ENCODE measurements at regions not wholly inside any gene's neighbourhood (a gene's known extent, or its start where the extent isn't known, plus 50 kb on each side); places are given as distances from the start of the nearest gene placed in this dataset.

GRCh38 chr6:170039156-170040114 lies 251.4 kb downstream of the DLL1 start:
- Histone ChIP-seq H3K79me2 (ENCODE audit: control insufficient read depth, low read length) (no peaks in the 10 kb centered on the region), H3K36me3 (ENCODE audit: control insufficient read depth, low read length) (no peaks in the 10 kb centered on the region), H3K27ac (ENCODE audit: low read depth, low read length) (no peak overlapping the region), H3K9me2 (replicated peaks; ENCODE audit: control insufficient read depth, low read length) (no peaks in the 10 kb centered on the region), H3K9me3 (ENCODE audit: control insufficient read depth, insufficient read depth, low read length) (peaks cover under 1% of the 10 kb centered on the region; the same call in 1 of the 2 replicates), H3K4me2 (ENCODE audit: low read length) (no peak overlapping the region), H3F3A (ENCODE audit: control insufficient read depth, insufficient read depth) (no peaks in the 10 kb centered on the region), H3K27me3 (ENCODE audit: control insufficient read depth, low read length) (no peaks in the 10 kb centered on the region), H3K4me3 (ENCODE audit: low read length) (no peak overlapping the region), H3K4me1 (ENCODE audit: control insufficient read depth, low read length) (no peaks in the 10 kb centered on the region), H4K20me1 (ENCODE audit: control insufficient read depth, insufficient read depth, low read depth, low read length) (no peaks in the 10 kb centered on the region)
- no peak for TF ChIP-seq CTCF (IDR thresholded peaks at IDR 0.05; ENCODE audit: low read depth, low read length, poor library complexity, severe bottlenecking)
- TF ChIP-seq EZH2phosphoT487 (IDR thresholded peaks at IDR 0.05; ENCODE audit: borderline replicate concordance, low read length), result no peak

GRCh38 chr6:170038708-170039107 lies 252.2 kb downstream of the DLL1 start:
- Histone ChIP-seq H3K9me2 (replicated peaks; ENCODE audit: control insufficient read depth, low read length) (no peaks in the 10 kb centered on the region), H3K27me3 (ENCODE audit: control insufficient read depth, low read length) (no peaks in the 10 kb centered on the region), H3K27ac (ENCODE audit: low read depth, low read length) (no peak overlapping the region), H4K20me1 (ENCODE audit: control insufficient read depth, insufficient read depth, low read depth, low read length) (no peaks in the 10 kb centered on the region), H3K4me2 (ENCODE audit: low read length) (no peak overlapping the region), H3K4me1 (ENCODE audit: control insufficient read depth, low read length) (no peaks in the 10 kb centered on the region), H3K36me3 (ENCODE audit: control insufficient read depth, low read length) (no peaks in the 10 kb centered on the region), H3F3A (ENCODE audit: control insufficient read depth, insufficient read depth) (no peaks in the 10 kb centered on the region), H3K4me3 (ENCODE audit: low read length) (no peak overlapping the region), H3K9me3 (ENCODE audit: control insufficient read depth, insufficient read depth, low read length) (0 out of 2 replicates have a peak, but pooled peaks cover 2% of the 10 kb centered on the region), H3K79me2 (ENCODE audit: control insufficient read depth, low read length) (no peaks in the 10 kb centered on the region)
- TF ChIP-seq EZH2phosphoT487 (IDR thresholded peaks at IDR 0.05; ENCODE audit: borderline replicate concordance, low read length) (no peak), CTCF (IDR thresholded peaks at IDR 0.05; ENCODE audit: low read depth, low read length, poor library complexity, severe bottlenecking) (no peak)

GRCh38 chr6:170038251-170038650 lies 252.6 kb downstream of the DLL1 start:
- Histone ChIP-seq H3K9me3 (ENCODE audit: control insufficient read depth, insufficient read depth, low read length) (peaks cover 6% of the 10 kb centered on the region; the same call in 1 of the 2 replicates), H3K36me3 (ENCODE audit: control insufficient read depth, low read length) (no peaks in the 10 kb centered on the region), H3K27ac (ENCODE audit: low read depth, low read length) (no peak overlapping the region), H4K20me1 (ENCODE audit: control insufficient read depth, insufficient read depth, low read depth, low read length) (no peaks in the 10 kb centered on the region), H3K4me1 (ENCODE audit: control insufficient read depth, low read length) (no peaks in the 10 kb centered on the region), H3K27me3 (ENCODE audit: control insufficient read depth, low read length) (no peaks in the 10 kb centered on the region), H3K4me3 (ENCODE audit: low read length) (no peak overlapping the region), H3F3A (ENCODE audit: control insufficient read depth, insufficient read depth) (no peaks in the 10 kb centered on the region), H3K79me2 (ENCODE audit: control insufficient read depth, low read length) (no peaks in the 10 kb centered on the region), H3K9me2 (replicated peaks; ENCODE audit: control insufficient read depth, low read length) (no peaks in the 10 kb centered on the region), H3K4me2 (ENCODE audit: low read length) (no peak overlapping the region)
- TF ChIP-seq CTCF (IDR thresholded peaks at IDR 0.05; ENCODE audit: low read depth, low read length, poor library complexity, severe bottlenecking) (no peak), EZH2phosphoT487 (IDR thresholded peaks at IDR 0.05; ENCODE audit: borderline replicate concordance, low read length) (no peak)
